GM23338 (cell line): ENCODE measurements at regions not wholly inside any gene's neighbourhood (a gene's known extent, or its start where the extent isn't known, plus 50 kb on each side); places are given as distances from the start of the nearest gene placed in this dataset.

Experiments
- CREB1 ChIP-seq: fragments of 250-450 bp; sonication (Bioruptor Pico); IDR thresholded peaks from 2 replicates; pipeline ENCODE4 v1.5.0; 2020; ENCODE audit warnings: low read depth, mild to moderate bottlenecking, moderate library complexity
- CTCF ChIP-seq, 2 experiments: fragments of 200-600 bp in 1 of 2; sonication (generic) in 1 of 2; conservative IDR thresholded peaks; 2 replicates each; pipeline versions ENCODE4 v1.5.1 to v1.6.1; 2016 to 2017; ENCODE audit warnings: antibody characterized with exemption in 2 of 2, low read depth in 2 of 2, mild to moderate bottlenecking in 2 of 2, moderate library complexity in 1 of 2
- REST ChIP-seq: IDR thresholded peaks from one replicate; pipeline ENCODE4 v1.6.1; 2018; ENCODE audit warnings: antibody characterized with exemption; ENCODE audit not compliant: unreplicated experiment
- ZNF114 ChIP-seq: fragments of 250-450 bp; sonication (Bioruptor Pico); IDR thresholded peaks from 2 replicates; pipeline ENCODE4 v1.5.0; 2020; ENCODE audit warnings: mild to moderate bottlenecking, moderate library complexity

GRCh38 chr16:17947637-17948036 is 388.9 kb downstream of the NPIPA8 start:
- TF ChIP-seq CTCF (conservative IDR thresholded peaks at IDR 0.05; ENCODE audit: low read depth in 2 of 2) (no peak), ZNF114 (no peak), REST (no peak), CREB1 (no peak)
